OCI-LY7 (cell line): ENCODE measurements at regions not wholly inside any gene's neighbourhood (a gene's known extent, or its start where the extent isn't known, plus 50 kb on each side); places are given as distances from the start of the nearest gene placed in this dataset.

Source experiments
- EZH2phosphoT487 ChIP-seq: fragments of 200-600 bp; sonication (generic); IDR thresholded peaks from 2 replicates; pipeline ENCODE4 v1.6.1; 2018; ENCODE audit warnings: low read depth, borderline replicate concordance, mild to moderate bottlenecking, mixed run types, antibody characterized with exemption, low read length, moderate library complexity, mixed read lengths
- TF ChIP-seq, protein P1 (sequence below): fragments of 200-600 bp; sonication (generic); conservative IDR thresholded peaks from 2 replicates; pipeline ENCODE4 v1.5.1; 2014; ENCODE audit warnings: mild to moderate bottlenecking, antibody characterized with exemption, low read length, moderate library complexity, mixed read lengths

DNA sequence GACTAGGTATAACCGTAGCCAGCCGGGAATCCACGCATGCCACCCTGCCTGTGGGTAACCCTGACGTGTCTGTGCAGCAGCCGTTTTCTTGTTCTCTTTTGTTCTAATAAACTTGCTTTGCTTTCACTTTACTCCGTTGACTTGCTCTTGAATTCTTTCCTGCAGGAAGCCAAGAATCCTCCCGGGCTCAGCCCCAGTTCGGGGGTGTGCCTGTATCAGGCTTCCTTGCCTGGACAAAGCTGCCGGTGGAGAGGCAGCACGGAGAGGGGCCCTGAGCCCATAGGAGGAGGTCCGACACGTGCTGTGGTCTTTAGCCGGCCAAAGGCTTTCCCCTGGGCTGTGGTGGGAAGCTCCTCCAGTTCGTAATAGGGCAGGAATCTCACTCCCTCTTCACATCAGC lies 256.5 kb upstream of the PPP2R2D start:
- TF ChIP-seq, protein P1, sequence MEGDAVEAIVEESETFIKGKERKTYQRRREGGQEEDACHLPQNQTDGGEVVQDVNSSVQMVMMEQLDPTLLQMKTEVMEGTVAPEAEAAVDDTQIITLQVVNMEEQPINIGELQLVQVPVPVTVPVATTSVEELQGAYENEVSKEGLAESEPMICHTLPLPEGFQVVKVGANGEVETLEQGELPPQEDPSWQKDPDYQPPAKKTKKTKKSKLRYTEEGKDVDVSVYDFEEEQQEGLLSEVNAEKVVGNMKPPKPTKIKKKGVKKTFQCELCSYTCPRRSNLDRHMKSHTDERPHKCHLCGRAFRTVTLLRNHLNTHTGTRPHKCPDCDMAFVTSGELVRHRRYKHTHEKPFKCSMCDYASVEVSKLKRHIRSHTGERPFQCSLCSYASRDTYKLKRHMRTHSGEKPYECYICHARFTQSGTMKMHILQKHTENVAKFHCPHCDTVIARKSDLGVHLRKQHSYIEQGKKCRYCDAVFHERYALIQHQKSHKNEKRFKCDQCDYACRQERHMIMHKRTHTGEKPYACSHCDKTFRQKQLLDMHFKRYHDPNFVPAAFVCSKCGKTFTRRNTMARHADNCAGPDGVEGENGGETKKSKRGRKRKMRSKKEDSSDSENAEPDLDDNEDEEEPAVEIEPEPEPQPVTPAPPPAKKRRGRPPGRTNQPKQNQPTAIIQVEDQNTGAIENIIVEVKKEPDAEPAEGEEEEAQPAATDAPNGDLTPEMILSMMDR = no peak
- no peak for TF ChIP-seq EZH2phosphoT487
